NAMALWA (cell line): ENCODE measurements at regions not wholly inside any gene's neighbourhood (a gene's known extent, or its start where the extent isn't known, plus 50 kb on each side); places are given as distances from the start of the nearest gene placed in this dataset.

Source experiments
- DNase-seq: peaks from one replicate; pipeline ENCODE4 v3.0.0-alpha.2; 2015; ENCODE audit warnings: low spot score

GRCh38 chr6:140905050-140905449 is 1227.7 kb upstream of the GJE1 start:
- DNase-seq, result no peak

- peak; percentile 58 for DNase-seq
Measured at GRCh38 chr6:140897804-140898573, 1234.7 kb upstream of the GJE1 start.

DNA sequence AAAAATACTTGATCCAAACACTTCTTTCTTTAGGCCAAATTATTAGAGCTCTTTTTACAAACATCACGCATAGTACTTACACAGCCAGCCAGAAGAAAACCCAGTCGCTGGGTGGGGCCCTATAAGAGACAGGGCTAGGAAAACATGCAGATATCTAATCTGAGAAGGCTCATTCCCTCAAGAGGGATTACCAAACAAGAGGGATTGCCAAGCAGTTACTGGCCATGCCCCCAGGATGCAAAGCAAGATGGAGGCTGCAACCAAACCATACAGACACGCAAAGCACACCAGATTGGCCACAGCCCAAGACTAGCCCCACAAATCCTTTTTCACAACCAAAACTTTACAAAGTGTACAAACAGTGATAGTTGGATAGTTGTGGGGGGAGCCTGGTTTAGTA is 1235.4 kb upstream of the GJE1 start:
- DNase-seq, result peak; percentile 36

GRCh38 chr6:140893432-140893831 is 1239.3 kb upstream of the GJE1 start:
- DNase-seq, result no peak

- DNase-seq, result no peak
Measured at GRCh38 chr6:140879946-140880345, 1252.8 kb upstream of the GJE1 start.

GRCh38 chr6:140874066-140874465 is 1258.7 kb upstream of the GJE1 start:
- no peak for DNase-seq

- DNase-seq, result no peak
Measured at GRCh38 chr6:140872885-140873284, 1259.8 kb upstream of the GJE1 start.

GRCh38 chr6:140871911-140872310 is 1260.8 kb upstream of the GJE1 start:
- no peak for DNase-seq

- DNase-seq, result no peak
Measured at GRCh38 chr6:140867336-140867735, 1265.4 kb upstream of the GJE1 start.

DNA sequence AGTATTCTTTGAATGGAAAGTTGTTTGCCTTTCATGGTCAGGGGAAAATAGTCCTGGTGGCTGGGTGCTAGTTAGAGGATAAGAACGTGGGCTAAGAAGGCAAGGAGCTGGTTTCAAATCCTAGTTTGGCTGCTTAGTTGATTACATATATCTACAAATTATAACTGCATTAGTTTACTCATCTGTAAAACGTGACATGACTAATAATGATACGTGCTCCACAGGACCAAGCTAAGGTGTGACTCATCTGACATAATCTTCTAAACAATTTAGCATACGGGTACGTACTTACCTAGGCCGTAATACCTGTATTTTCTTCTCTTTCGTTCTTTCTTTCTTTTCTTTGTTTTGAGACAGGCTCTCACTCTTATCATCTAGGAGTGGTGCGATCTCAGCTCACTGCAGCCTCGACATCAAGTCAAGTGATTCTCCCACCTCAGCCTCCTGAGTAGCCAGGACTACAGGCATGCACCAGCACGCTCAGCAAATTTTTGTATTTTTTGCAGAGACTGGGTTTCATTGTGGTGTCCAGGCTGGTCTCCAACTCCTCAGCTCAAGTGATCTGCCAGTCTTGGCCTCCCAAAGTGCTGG is 1274.2 kb upstream of the GJE1 start:
- no peak for DNase-seq

- DNase-seq, result no peak
Measured at GRCh38 chr6:140857739-140858380, 1274.9 kb upstream of the GJE1 start.

DNA sequence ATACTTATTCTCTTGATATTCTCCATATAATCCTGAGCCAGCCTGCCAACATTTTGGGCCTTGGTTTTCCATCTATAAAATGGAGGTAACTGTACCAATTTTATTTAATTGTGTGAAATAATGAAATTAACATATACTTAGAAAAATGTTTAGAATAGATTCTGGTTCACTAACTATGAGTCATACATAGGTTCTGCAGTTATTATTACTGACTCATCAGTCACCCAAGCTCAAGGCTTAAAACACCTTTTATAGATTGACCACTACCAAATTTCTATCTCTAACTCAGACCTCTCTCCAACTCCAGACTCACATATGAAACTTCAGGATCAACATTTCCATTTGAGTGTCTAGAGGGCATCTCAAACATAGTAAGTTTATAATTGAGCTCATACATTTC is 1277.2 kb upstream of the GJE1 start:
- no peak for DNase-seq

- no peak for DNase-seq
Measured at GRCh38 chr6:140854318-140854717, 1278.4 kb upstream of the GJE1 start.

DNA sequence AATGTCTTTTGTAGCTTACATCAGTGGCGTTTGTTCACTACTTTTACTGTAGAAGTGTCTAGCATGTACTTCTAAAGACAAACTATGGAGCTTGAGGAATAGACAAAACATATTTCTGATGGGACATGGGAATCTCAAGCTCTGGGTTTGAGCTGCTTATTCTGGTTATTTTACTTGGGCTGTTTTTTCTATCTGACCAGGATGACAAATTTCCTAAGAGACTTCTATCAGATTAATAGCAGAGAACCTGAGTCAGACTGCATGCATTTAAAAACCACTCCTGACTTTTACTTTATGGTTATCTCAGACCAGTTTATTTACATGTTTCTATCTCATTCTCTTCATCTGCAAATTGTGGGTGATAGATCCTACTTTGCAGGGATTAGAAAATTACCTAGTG is 1282.3 kb upstream of the GJE1 start:
- no peak for DNase-seq

- DNase-seq, result no peak
Measured at GRCh38 chr6:140849456-140849855, 1283.3 kb upstream of the GJE1 start.

DNA sequence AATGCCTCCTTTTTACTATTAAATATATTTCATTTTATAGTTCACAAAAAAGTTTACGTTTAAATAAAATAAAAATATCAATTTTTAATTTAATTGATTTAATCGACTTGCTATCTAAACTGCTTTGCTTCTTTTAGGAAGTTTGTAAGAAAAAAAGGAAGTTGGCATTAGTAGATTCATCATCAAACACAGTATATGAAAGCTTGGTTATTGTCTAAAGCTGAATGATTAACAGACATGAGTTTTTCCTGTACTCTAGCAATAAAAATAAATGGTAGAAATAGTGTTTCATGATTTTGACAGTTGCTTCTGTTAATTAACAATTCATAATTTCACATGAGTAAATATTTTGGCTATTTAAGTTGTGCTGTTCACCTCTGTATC is 1285.5 kb upstream of the GJE1 start:
- DNase-seq, result no peak

- DNase-seq, result no peak
Measured at GRCh38 chr6:140846503-140847261, 1286.0 kb upstream of the GJE1 start.

DNA sequence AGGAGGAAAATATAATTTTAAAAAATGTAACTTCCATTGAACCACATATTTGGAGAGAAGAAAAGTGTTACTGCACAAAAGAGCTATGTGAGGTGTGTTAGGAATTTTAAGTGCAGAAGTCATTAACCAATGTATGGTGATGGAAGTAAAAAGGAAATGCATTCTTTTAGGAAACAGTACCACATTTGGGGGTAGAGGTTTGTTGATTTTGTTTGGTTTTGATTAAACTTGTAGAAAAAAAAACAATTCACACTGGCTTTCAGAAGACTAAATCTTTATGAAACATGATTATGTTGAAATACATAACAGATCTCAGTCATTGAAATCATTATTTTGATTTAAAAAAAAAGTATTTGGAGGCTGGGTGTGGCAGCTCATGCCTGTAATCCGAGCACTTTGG is 1287.0 kb upstream of the GJE1 start:
- DNase-seq, result no peak

DNA sequence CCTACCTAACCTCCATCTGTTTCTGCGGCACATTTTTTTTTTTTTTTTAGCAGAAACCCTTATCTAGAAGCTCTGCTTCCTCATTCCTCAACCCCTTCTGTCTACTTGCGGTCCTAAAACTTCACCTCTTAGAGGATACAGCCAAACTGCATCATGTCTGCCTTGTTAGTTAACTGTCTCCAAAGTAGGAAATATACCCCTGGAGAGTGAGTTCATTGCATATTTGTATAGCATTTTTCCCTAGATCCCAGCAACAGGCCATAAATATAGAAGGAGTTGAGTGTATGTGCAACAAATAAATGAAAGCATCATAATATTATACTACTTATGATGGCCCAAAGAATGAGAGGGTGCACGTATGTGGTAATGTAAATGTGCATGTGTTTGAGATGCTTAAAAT is 1288.6 kb upstream of the GJE1 start:
- DNase-seq, result no peak

GRCh38 chr6:140833408-140833807 is 1299.3 kb upstream of the GJE1 start:
- DNase-seq, result no peak

GRCh38 chr6:140830666-140831065 is 1302.1 kb upstream of the GJE1 start:
- no peak for DNase-seq

- no peak for DNase-seq
Measured at GRCh38 chr6:140828856-140829255, 1303.9 kb upstream of the GJE1 start.

DNA sequence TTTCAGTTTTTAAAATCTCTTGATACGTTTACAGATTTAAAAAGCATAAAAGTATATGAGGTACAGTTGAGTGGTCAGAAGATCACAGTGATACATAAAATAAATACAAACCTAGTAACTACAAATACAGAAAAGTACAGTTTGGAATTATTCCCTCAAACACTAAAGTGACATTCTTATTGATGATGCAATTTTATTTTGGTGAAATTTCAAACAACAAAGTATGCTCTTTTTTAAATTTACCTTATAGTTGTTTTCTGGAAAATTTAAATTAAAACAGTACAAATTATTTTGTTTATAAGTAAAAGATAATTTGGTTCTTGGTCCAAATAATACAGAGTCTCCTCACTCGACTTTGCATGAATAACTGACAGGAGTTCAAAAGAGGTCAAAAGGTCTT is 1305.1 kb upstream of the GJE1 start:
- no peak for DNase-seq
